Gastroesophageal sphincter (tissue), 4 donors: ENCODE measurements at regions not wholly inside any gene's neighbourhood (a gene's known extent, or its start where the extent isn't known, plus 50 kb on each side); places are given as distances from the start of the nearest gene placed in this dataset.

Experiments used
- ATAC-seq: fragments of 150-250 bp; one replicate; pipeline ENCODE4 v1.9.1; 2016; ENCODE audit warnings: mild to moderate bottlenecking, moderate library complexity
- H3K27ac ChIP-seq, 4 donors: fragments of 200-600 bp; sonication (generic) in 3 of 4; 1 replicate in 3 of 4; 2 replicates in 1 of 4; pipeline ENCODE4 v1.5.1; 2016 to 2019
- H3K27me3 ChIP-seq: fragments of 200-600 bp; sonication (generic); one replicate; pipeline ENCODE4 v1.5.1; 2019
- H3K36me3 ChIP-seq, 2 donors: fragments of 200-600 bp; sonication (generic); one replicate each; pipeline ENCODE4 v1.5.1; 2019; ENCODE audit warnings: control low read depth in 1 of 2
- H3K4me1 ChIP-seq, 3 donors: fragments of 200-600 bp; sonication (generic); 1 replicate in 2 of 3; 2 replicates in 1 of 3; pipeline ENCODE4 v1.5.1; 2016 to 2019; ENCODE audit warnings: control low read depth in 2 of 3
- H3K4me3 ChIP-seq, 2 donors: fragments of 200-600 bp; sonication (generic); one replicate each; pipeline ENCODE4 v1.5.1; 2019; ENCODE audit warnings: mild to moderate bottlenecking in 1 of 2, moderate library complexity in 1 of 2
- H3K9me3 ChIP-seq, 3 donors: fragments of 200-600 bp; sonication (generic); one replicate each; pipeline ENCODE4 v1.5.1; 2017 to 2019; ENCODE audit warnings: control low read depth in 2 of 3
- CTCF ChIP-seq, 4 experiments: fragments of 200-600 bp in 2 of 4; fragments of 450-650 bp in 2 of 4; sonication (generic) in 1 of 4; IDR thresholded peaks; one replicate each; pipeline ENCODE4 v1.5.1; 2017 to 2019; ENCODE audit warnings: antibody characterized with exemption in 4 of 4, mild to moderate bottlenecking in 2 of 4, moderate library complexity in 2 of 4
- EP300 ChIP-seq: sonication (generic); formaldehyde crosslinking; IDR thresholded peaks from one replicate; pipeline ENCODE4 v1.6.1; 2017; ENCODE audit warnings: antibody characterized with exemption, mild to moderate bottlenecking
- POLR2A ChIP-seq, 2 donors: fragments of 450-650 bp; IDR thresholded peaks; one replicate each; pipeline ENCODE4 v1.6.1; 2017; ENCODE audit warnings: antibody characterized with exemption in 2 of 2, mild to moderate bottlenecking in 2 of 2, moderate library complexity in 1 of 2
- POLR2AphosphoS5 ChIP-seq: sonication (generic); formaldehyde crosslinking; IDR thresholded peaks from one replicate; pipeline ENCODE4 v1.6.1; 2017; ENCODE audit warnings: antibody characterized with exemption
- WGBS, 2 donors: methylation state at CpG; one replicate each; pipeline ENCODE4 v1.1.5; 2018; ENCODE audit warnings: low coverage in 1 of 2; 5-methylcytosine and 5-hydroxymethylcytosine counted together

GRCh38 chr2:200155652-200156051, 150.8 kb upstream of the SPATS2L start:
- 39 to 65% methylated on average over 3 of the region's 3 CpGs for WGBS, 2 donors
- no peaks in the 10 kb centered on the region for H3K4me1 ChIP-seq
- H3K9me3 ChIP-seq = peaks cover 0 to 5% (median 0%) of the 10 kb centered on the region in 3 donors
- H3K4me3 ChIP-seq = peak overlapping the region; percentile 27 to 34
- peak overlapping the region in 1 of 4 donors; percentile 35 for H3K27ac ChIP-seq
- no peak for ATAC-seq
- TF ChIP-seq POLR2A (IDR thresholded peaks at IDR 0.05) = no peak
- TF ChIP-seq EP300 = no peak
- TF ChIP-seq CTCF (IDR thresholded peaks at IDR 0.05) = no peak
- no peak for TF ChIP-seq POLR2AphosphoS5
- H3K36me3 ChIP-seq = no peaks in the 10 kb centered on the region
- no peaks in the 10 kb centered on the region for H3K27me3 ChIP-seq

GRCh38 chr2:200156166-200156835, 150.2 kb upstream of the SPATS2L start:
- peak overlapping the region; percentile 27 to 34 for H3K4me3 ChIP-seq
- TF ChIP-seq POLR2AphosphoS5 (peak; percentile 55), EP300 (no peak), CTCF (IDR thresholded peaks at IDR 0.05) (no peak), POLR2A (IDR thresholded peaks at IDR 0.05) (no peak)
- peak overlapping the region in 1 of 4 donors; percentile 35 for H3K27ac ChIP-seq
- H3K27me3 ChIP-seq = no peaks in the 10 kb centered on the region
- no peaks in the 10 kb centered on the region for H3K9me3 ChIP-seq
- no peaks in the 10 kb centered on the region for H3K4me1 ChIP-seq
- no peaks in the 10 kb centered on the region for H3K36me3 ChIP-seq
- peak; percentile 85 for ATAC-seq
- WGBS, 2 donors = 16 to 47% methylated on average over 3 to 5 of the region's 5 CpGs

GRCh38 chr2:200158647-200159356, 147.7 kb upstream of the SPATS2L start:
- no peak for ATAC-seq
- no peaks in the 10 kb centered on the region for H3K4me1 ChIP-seq
- H3K36me3 ChIP-seq = no peaks in the 10 kb centered on the region
- no peak overlapping the region for H3K27ac ChIP-seq
- H3K27me3 ChIP-seq = no peaks in the 10 kb centered on the region
- WGBS, 2 donors = 40 to 86% methylated on average over 1 of the region's 1 CpG
- TF ChIP-seq CTCF (IDR thresholded peaks at IDR 0.05) (no peak), POLR2A (IDR thresholded peaks at IDR 0.05) (no peak), POLR2AphosphoS5 (no peak), EP300 (no peak)
- no peak overlapping the region for H3K4me3 ChIP-seq
- no peaks in the 10 kb centered on the region for H3K9me3 ChIP-seq

GRCh38 chr2:200159357-200159707, 147.2 kb upstream of the SPATS2L start:
- Histone ChIP-seq H3K36me3 (no peaks in the 10 kb centered on the region), H3K27ac (no peak overlapping the region), H3K27me3 (no peaks in the 10 kb centered on the region), H3K4me3 (no peak overlapping the region), H3K9me3 (no peaks in the 10 kb centered on the region), H3K4me1 (no peaks in the 10 kb centered on the region)
- TF ChIP-seq EP300 = no peak
- TF ChIP-seq POLR2A (IDR thresholded peaks at IDR 0.05) = no peak
- TF ChIP-seq POLR2AphosphoS5 = no peak
- ATAC-seq = no peak

GRCh38 chr2:200159829-200160781, 146.4 kb upstream of the SPATS2L start:
- Histone ChIP-seq H3K4me3 (no peak overlapping the region), H3K27ac (no peak overlapping the region), H3K27me3 (no peaks in the 10 kb centered on the region), H3K36me3 (no peaks in the 10 kb centered on the region), H3K9me3 (no peaks in the 10 kb centered on the region), H3K4me1 (no peaks in the 10 kb centered on the region)
- TF ChIP-seq POLR2AphosphoS5 (no peak), POLR2A (IDR thresholded peaks at IDR 0.05) (no peak), EP300 (no peak), CTCF (IDR thresholded peaks at IDR 0.05) (no peak)
- 75 to 80% methylated on average over 9 to 10 of the region's 11 CpGs for WGBS, 2 donors
- no peak for ATAC-seq
